Keratinocyte (primary cell): ENCODE measurements at regions not wholly inside any gene's neighbourhood (a gene's known extent, or its start where the extent isn't known, plus 50 kb on each side); places are given as distances from the start of the nearest gene placed in this dataset.

Experiments
- DNase-seq: peaks from one replicate; pipeline ENCODE4 v3.0.0-alpha.2; 2011; ENCODE audit warnings: low read depth, missing footprints, low spot score
- FAIRE-seq: peaks from 2 replicates; lab custom pipeline; 2011; peaks lifted over from hg19 to GRCh38; lab: Jason Lieb, UNC
- H2AFZ ChIP-seq: 2 replicates; pipeline ENCODE4 v1.6.0; 2012; ENCODE audit warnings: low read length, control low read depth, inconsistent platforms; ENCODE audit not compliant: control insufficient read depth
- H3K27ac ChIP-seq: 2 replicates; pipeline ENCODE4 v1.5.1; 2011; ENCODE audit warnings: low read length; ENCODE audit not compliant: control insufficient read depth, insufficient read depth
- H3K27me3 ChIP-seq: 3 replicates; pipeline ENCODE4 v1.6.0; 2011; ENCODE audit warnings: low read length; ENCODE audit not compliant: control insufficient read depth, insufficient read depth; ENCODE audit errors: extremely low read depth
- H3K36me3 ChIP-seq, 2 experiments: 2 replicates in 1 of 2; 3 replicates in 1 of 2; pipeline ENCODE4 v1.5.1; 2011; ENCODE audit warnings: low read length in 2 of 2, mild to moderate bottlenecking in 1 of 2; ENCODE audit not compliant: control insufficient read depth in 2 of 2, insufficient read depth in 2 of 2; ENCODE audit errors: extremely low read depth in 1 of 2
- H3K4me1 ChIP-seq: 3 replicates; pipeline ENCODE4 v1.5.1; 2011; ENCODE audit warnings: low read length; ENCODE audit not compliant: control insufficient read depth, insufficient read depth; ENCODE audit errors: extremely low read depth
- H3K4me2 ChIP-seq: 3 replicates; pipeline ENCODE4 v1.6.0; 2011; ENCODE audit warnings: low read depth, low read length; ENCODE audit not compliant: control insufficient read depth, insufficient read depth; ENCODE audit errors: extremely low read depth
- H3K4me3 ChIP-seq, 3 experiments: fragments of 200-600 bp in 1 of 3; sonication (generic) in 1 of 3; 2 replicates in 2 of 3; 3 replicates in 1 of 3; pipeline ENCODE4 v1.5.1; 2011 to 2016; ENCODE audit warnings: low read length in 3 of 3, mild to moderate bottlenecking in 3 of 3, control low read depth in 2 of 3, inconsistent platforms in 1 of 3, low read depth in 1 of 3, mixed read lengths in 1 of 3, mixed run types in 1 of 3, moderate library complexity in 1 of 3; ENCODE audit not compliant: control insufficient read depth in 2 of 3, insufficient read depth in 2 of 3; ENCODE audit errors: extremely low read depth in 1 of 3
- H3K79me2 ChIP-seq: 2 replicates; pipeline ENCODE4 v1.6.0; 2012; ENCODE audit warnings: low read length; ENCODE audit not compliant: control insufficient read depth, insufficient read depth
- H3K9ac ChIP-seq: 3 replicates; pipeline ENCODE4 v1.6.0; 2011; ENCODE audit warnings: low read length; ENCODE audit not compliant: control insufficient read depth, insufficient read depth; ENCODE audit errors: extremely low read depth
- H3K9me1 ChIP-seq: 3 replicates; pipeline ENCODE4 v1.6.0; 2011; ENCODE audit warnings: low read length; ENCODE audit not compliant: control insufficient read depth, insufficient read depth; ENCODE audit errors: extremely low read depth
- H3K9me3 ChIP-seq: 2 replicates; pipeline ENCODE4 v1.5.1; 2012; ENCODE audit warnings: low read depth, low read length; ENCODE audit not compliant: control insufficient read depth
- H4K20me1 ChIP-seq: 3 replicates; pipeline ENCODE4 v1.6.0; 2011; ENCODE audit warnings: low read length; ENCODE audit not compliant: control insufficient read depth, insufficient read depth; ENCODE audit errors: extremely low read depth
- CTCF ChIP-seq, 3 experiments: IDR thresholded peaks in 1 of 3; conservative IDR thresholded peaks in 1 of 3; optimal IDR thresholded peaks in 1 of 3; 2 replicates in 2 of 3; 3 replicates in 1 of 3; pipeline versions ENCODE3 to v1.5.1; 2011; ENCODE audit warnings: low read length in 3 of 3, mild to moderate bottlenecking in 3 of 3, moderate library complexity in 2 of 3, control low read depth in 1 of 3, inconsistent platforms in 1 of 3; ENCODE audit not compliant: insufficient read depth in 2 of 3; ENCODE audit errors: extremely low read depth in 1 of 3
- EZH2 ChIP-seq: IDR thresholded peaks from one replicate; pipeline ENCODE4 v1.6.1; 2012; ENCODE audit warnings: inconsistent platforms, mild to moderate bottlenecking, low read length, moderate library complexity
- dilution Hi-C: fragments of 300-500 bp; cut with MboI; formaldehyde crosslinking; loops from one replicate; pipeline ENCODE4 v1.7.0; 2020; ENCODE audit warnings: low sequenced_read_pairs; ENCODE audit not compliant: extremely low pct_ligation_motif_present

- TF ChIP-seq CTCF (optimal IDR thresholded peaks at IDR 0.05 in 1 of 3, IDR thresholded peaks at IDR 0.05 in 1 of 3, conservative IDR thresholded peaks at IDR 0.05 in 1 of 3; ENCODE audit: extremely low read depth in 1 of 3, insufficient read depth in 2 of 3, low read length in 3 of 3): no peak
- H4K20me1 ChIP-seq: no peaks in the 10 kb centered on the region
- no peaks in the 10 kb centered on the region for H3K79me2 ChIP-seq
- dilution Hi-C loops: no loop called here
- DNase-seq (no peak), FAIRE-seq (no peak)
- H3K4me3 ChIP-seq: no peak overlapping the region
- no peaks in the 10 kb centered on the region for H3K9me1 ChIP-seq
- H2AFZ ChIP-seq: no peak overlapping the region
- no peaks in the 10 kb centered on the region for H3K36me3 ChIP-seq
- H3K9ac ChIP-seq: no peak overlapping the region
- no peaks in the 10 kb centered on the region for H3K27me3 ChIP-seq
- peaks cover 4% of the 10 kb centered on the region for H3K9me3 ChIP-seq
- H3K4me1 ChIP-seq: no peaks in the 10 kb centered on the region
- no peak overlapping the region for H3K4me2 ChIP-seq
- no peak overlapping the region for H3K27ac ChIP-seq
These were observed 124.9 kb downstream of the WSCD1 start for GRCh38 chr17:6195123-6195522.

- TF ChIP-seq CTCF (optimal IDR thresholded peaks at IDR 0.05 in 1 of 3, IDR thresholded peaks at IDR 0.05 in 1 of 3, conservative IDR thresholded peaks at IDR 0.05 in 1 of 3; ENCODE audit: extremely low read depth in 1 of 3, insufficient read depth in 2 of 3, low read length in 3 of 3) (no peak), EZH2 (no peak)
- no peak overlapping the region for H3K4me2 ChIP-seq
- no peak overlapping the region for H3K27ac ChIP-seq
- no peak overlapping the region for H2AFZ ChIP-seq
- H4K20me1 ChIP-seq: no peaks in the 10 kb centered on the region
- no peaks in the 10 kb centered on the region for H3K79me2 ChIP-seq
- no peaks in the 10 kb centered on the region for H3K9me1 ChIP-seq
- peaks cover 2% of the 10 kb centered on the region for H3K27me3 ChIP-seq
- H3K36me3 ChIP-seq: no peaks in the 10 kb centered on the region
- FAIRE-seq (no peak), DNase-seq (no peak)
- peaks cover 4% of the 10 kb centered on the region for H3K9me3 ChIP-seq
- H3K4me3 ChIP-seq: no peak overlapping the region
- H3K9ac ChIP-seq: no peak overlapping the region
- H3K4me1 ChIP-seq: no peaks in the 10 kb centered on the region
- dilution Hi-C loops: no loop called here
These were observed 121.5 kb downstream of the WSCD1 start for GRCh38 chr17:6191405-6192324.
